ENCODE measurements at regions not wholly inside any gene's neighbourhood (a gene's known extent, or its start where the extent isn't known, plus 50 kb on each side); places are given as distances from the start of the nearest gene placed in this dataset.

DNA sequence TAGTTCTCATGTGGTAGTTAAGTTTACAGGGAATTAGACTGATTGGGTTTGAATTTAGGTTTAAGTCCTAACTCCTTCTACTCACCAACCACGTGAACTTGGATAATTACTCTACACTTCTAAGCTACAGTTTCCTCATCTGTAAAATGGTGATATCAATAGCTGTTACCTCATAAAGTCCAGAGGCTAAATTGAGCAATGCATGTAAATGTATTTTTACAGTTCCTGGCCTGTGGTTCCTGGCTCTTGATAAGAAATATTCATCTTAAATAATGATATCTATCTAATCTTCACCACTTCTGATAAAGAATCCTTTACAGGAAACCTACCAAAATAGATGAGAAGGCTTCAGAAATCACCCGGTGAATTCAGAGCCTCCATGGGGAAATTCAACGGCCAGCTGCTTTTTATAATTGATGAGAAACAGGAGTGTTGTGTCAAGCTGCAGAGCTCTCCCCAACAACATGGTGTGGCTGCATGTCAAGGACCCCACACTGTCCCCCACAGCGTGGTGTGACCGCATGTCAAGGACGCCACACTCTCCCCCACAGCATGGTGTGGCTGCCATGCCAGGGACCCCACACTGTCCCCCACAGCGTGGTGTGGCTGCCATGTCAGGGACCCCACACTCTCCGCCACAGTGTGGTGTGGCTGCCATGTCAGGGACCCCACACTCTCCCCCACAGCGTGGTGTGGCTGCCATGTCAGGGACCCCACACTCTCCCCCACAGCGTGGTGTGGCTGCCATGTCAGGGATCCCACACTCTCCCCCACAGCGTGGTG, 80.8 kb upstream of the PEX5L start:
- TF ChIP-seq POLR2A (IDR thresholded peaks at IDR 0.05) = no peak
- TF ChIP-seq, protein P1, sequence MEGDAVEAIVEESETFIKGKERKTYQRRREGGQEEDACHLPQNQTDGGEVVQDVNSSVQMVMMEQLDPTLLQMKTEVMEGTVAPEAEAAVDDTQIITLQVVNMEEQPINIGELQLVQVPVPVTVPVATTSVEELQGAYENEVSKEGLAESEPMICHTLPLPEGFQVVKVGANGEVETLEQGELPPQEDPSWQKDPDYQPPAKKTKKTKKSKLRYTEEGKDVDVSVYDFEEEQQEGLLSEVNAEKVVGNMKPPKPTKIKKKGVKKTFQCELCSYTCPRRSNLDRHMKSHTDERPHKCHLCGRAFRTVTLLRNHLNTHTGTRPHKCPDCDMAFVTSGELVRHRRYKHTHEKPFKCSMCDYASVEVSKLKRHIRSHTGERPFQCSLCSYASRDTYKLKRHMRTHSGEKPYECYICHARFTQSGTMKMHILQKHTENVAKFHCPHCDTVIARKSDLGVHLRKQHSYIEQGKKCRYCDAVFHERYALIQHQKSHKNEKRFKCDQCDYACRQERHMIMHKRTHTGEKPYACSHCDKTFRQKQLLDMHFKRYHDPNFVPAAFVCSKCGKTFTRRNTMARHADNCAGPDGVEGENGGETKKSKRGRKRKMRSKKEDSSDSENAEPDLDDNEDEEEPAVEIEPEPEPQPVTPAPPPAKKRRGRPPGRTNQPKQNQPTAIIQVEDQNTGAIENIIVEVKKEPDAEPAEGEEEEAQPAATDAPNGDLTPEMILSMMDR (IDR thresholded peaks at IDR 0.05) = no peak
- no peak for TF ChIP-seq EP300 (IDR thresholded peaks at IDR 0.05; ENCODE audit: low read depth)
- TF ChIP-seq POLR2AphosphoS5 (IDR thresholded peaks at IDR 0.05) = no peak
